ENCODE measurements at regions not wholly inside any gene's neighbourhood (a gene's known extent, or its start where the extent isn't known, plus 50 kb on each side); places are given as distances from the start of the nearest gene placed in this dataset.

GRCh38 chr18:67973916-67974315 is 457.4 kb upstream of the DSEL start:
- no peak for TF ChIP-seq CTCF (conservative IDR thresholded peaks at IDR 0.05; ENCODE audit: low read depth, low read length)
- DNase-seq (ENCODE audit: low read depth) = no peak
- no peak overlapping the region for H3K4me3 ChIP-seq (ENCODE audit: low read length)

GRCh38 chr18:67969458-67969857 is 452.9 kb upstream of the DSEL start:
- TF ChIP-seq CTCF (conservative IDR thresholded peaks at IDR 0.05; ENCODE audit: low read depth, low read length) = no peak
- no peak overlapping the region for H3K4me3 ChIP-seq (ENCODE audit: low read length)
- no peak for DNase-seq (ENCODE audit: low read depth)

- no peak overlapping the region for H3K4me3 ChIP-seq (ENCODE audit: low read length)
- TF ChIP-seq CTCF (conservative IDR thresholded peaks at IDR 0.05; ENCODE audit: low read depth, low read length) = no peak
- DNase-seq (ENCODE audit: low read depth) = no peak
These were observed 449.7 kb upstream of the DSEL start for GRCh38 chr18:67966224-67966623.

- no peak for DNase-seq (ENCODE audit: low read depth)
- TF ChIP-seq CTCF (conservative IDR thresholded peaks at IDR 0.05; ENCODE audit: low read depth, low read length) = no peak
- H3K4me3 ChIP-seq (ENCODE audit: low read length) = no peak overlapping the region
These were observed 447.9 kb upstream of the DSEL start for GRCh38 chr18:67964462-67964861.

- H3K4me3 ChIP-seq (ENCODE audit: low read length) = no peak overlapping the region
- TF ChIP-seq CTCF (conservative IDR thresholded peaks at IDR 0.05; ENCODE audit: low read depth, low read length) = no peak
- no peak for DNase-seq (ENCODE audit: low read depth)
These were observed 445.4 kb upstream of the DSEL start for GRCh38 chr18:67961701-67962440.

- TF ChIP-seq CTCF (conservative IDR thresholded peaks at IDR 0.05; ENCODE audit: low read depth, low read length) = no peak
- DNase-seq (ENCODE audit: low read depth) = no peak
- no peak overlapping the region for H3K4me3 ChIP-seq (ENCODE audit: low read length)
These were observed 441.2 kb upstream of the DSEL start for GRCh38 chr18:67957684-67958083.

GRCh38 chr18:67954594-67954993 is 438.1 kb upstream of the DSEL start:
- DNase-seq (ENCODE audit: low read depth) = no peak
- no peak for TF ChIP-seq CTCF (conservative IDR thresholded peaks at IDR 0.05; ENCODE audit: low read depth, low read length)
- H3K4me3 ChIP-seq (ENCODE audit: low read length) = no peak overlapping the region

Data from retinal pigment epithelial cell (primary cell).